ENCODE measurements at regions not wholly inside any gene's neighbourhood (a gene's known extent, or its start where the extent isn't known, plus 50 kb on each side); places are given as distances from the start of the nearest gene placed in this dataset.

DNA sequence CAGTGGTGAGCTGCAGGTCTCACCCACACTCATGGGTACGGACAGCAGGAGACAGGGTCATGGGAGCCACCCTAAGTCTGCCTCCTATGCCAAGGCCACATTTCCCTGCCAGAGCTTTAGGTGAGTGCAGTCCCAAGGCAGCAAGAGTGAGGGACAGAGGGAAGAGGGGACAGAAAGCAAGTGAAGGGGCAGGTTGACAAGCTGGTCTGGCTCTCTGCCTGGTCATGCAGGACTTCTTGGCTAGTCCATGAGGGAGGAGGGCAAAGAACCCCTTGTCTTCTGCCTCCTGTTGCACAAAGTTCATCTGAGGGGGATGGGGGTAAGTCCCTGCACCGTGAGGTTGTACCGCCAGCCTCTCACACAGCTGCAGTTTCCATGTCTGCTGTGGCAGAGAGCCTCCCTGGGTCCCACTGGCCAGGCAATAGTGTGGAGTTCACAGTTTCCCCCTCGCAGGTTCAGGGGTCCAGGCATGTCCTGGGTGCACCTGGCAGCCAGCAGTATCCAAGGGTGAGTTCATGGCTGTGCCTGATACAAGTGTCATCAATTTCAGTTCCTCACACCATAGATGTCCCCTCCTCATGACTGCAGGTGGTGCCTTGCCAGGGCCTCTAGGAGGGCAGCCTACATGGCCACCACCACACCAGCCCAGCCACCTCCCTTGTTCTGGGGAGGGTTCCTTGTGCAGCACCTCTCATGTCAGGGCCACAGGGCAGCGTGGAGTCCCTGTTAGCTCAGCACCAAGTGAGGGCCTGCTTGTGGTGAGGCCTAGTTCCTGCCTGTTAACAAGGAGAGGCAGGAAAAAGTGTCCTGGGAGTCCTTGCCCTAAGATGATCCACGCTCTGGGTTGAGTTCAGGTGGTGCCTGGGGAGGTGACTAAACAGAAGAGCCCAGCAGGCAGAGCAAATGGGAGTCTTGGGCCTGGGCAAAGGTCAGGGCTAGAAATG is 72.5 kb downstream of the ADRA2C start:
- H3K9me3 Mint-ChIP-seq = no peaks in the 10 kb centered on the region
- H3K4me3 Mint-ChIP-seq = no peak overlapping the region
- peaks cover 22% of the 10 kb centered on the region for H3K27me3 Mint-ChIP-seq
- H3K36me3 Mint-ChIP-seq = no peaks in the 10 kb centered on the region
- no peak overlapping the region for H3K27ac Mint-ChIP-seq
- no peaks in the 10 kb centered on the region for H3K4me1 Mint-ChIP-seq

DNA sequence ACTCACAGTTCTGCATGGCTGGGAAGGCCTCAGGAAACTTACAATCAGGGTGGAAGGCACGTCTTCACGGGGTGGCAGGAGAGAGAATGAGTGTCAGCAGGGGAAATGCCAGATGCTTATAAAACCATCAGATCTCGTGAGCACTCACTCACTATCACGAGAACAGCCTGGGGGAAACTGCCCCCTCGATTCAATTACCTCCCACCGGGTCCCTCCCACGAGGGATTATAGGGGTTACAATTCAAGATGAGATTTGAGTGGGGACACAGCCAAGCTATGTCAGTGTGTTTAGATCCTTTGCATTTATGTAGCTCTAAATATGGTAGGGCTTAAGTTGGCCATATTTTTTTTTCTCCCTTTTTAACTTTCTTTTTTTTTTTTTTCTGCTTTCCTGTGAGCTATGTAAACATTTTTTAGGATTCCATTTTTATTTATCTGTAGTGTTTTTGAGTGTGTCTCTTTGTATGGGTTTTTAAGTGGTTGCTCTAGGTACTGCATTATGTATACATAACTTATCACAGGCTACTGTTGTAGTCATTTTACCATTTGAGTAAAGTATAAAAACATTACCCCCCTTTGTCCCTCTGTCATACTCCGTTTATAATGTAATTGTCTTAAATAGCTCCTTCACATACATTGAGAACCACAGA is 79.0 kb downstream of the ADRA2C start:
- Mint-ChIP-seq H3K27ac (no peak overlapping the region), H3K36me3 (no peaks in the 10 kb centered on the region), H3K4me3 (no peak overlapping the region), H3K9me3 (no peaks in the 10 kb centered on the region), H3K4me1 (no peaks in the 10 kb centered on the region), H3K27me3 (peaks cover 6% of the 10 kb centered on the region)

DNA sequence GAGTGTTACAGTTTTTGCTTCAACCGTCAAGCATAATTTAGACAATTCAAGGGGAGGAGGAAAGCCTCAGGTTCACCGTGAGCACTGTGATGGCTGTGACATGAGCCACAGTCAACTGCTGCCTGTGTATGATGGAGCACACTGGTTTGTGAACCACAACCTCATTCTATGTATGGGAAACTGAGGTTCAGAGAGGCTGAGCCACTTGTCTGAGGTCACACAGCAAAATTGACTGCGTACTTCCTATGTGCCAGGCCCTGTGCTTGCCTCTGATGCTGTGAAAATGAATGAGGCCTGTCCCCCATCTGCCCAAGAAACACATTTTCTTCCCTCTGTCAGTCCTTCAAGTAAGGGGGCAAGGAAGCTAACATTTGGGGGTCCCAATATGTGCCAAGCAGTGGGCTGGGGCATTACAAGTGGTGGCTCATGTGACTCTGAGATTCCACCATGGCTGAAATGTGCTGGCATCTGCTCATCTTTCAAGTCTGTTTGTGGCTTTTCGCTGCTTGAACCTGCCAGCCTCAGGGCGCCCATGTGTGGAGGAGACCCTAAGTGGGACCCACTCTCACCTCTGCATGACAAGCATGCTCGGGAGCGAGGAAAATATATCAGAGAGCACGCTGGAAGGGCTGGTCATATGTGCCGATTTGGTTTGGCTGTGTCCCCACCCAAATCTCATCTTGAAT is 79.7 kb downstream of the ADRA2C start:
- no peaks in the 10 kb centered on the region for H3K9me3 Mint-ChIP-seq
- H3K4me3 Mint-ChIP-seq = no peak overlapping the region
- H3K4me1 Mint-ChIP-seq = no peaks in the 10 kb centered on the region
- H3K36me3 Mint-ChIP-seq = peaks cover 2% of the 10 kb centered on the region
- peaks cover 6% of the 10 kb centered on the region for H3K27me3 Mint-ChIP-seq
- no peak overlapping the region for H3K27ac Mint-ChIP-seq

DNA sequence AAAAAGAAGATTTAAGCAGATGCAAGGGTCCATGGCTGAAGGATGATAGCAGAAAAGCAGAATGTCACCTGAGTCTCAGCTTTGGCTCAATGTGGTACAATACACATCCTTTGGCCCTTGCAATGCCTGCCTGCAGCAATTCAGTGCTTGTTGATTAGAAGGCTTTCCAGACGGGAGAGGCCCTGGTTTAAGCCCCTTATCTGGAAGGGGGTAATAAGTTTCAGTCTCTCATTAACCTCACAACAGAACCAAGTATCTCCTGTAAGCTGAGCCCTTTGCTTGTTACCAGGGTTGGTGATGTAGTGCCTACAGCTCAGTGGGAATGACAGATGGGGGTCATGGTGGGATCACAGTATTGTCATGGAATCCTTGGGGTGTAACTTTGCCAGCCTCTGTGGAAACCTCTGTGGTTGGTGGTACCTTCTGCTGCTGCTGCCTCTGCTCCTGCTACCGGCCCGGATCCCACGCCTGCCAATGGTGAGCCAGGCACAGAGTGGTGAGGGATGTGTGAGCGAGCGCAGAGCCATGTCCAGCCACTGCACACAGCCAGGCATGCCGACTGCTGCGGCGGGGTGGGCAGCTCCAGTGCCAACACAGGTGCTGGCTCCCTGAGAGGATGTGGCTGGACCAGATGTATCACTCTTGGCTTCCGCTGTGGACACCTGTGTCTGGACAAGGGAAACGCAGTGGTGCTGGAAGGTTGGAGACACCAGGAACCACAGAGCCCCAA is 81.2 kb downstream of the ADRA2C start:
- H3K36me3 Mint-ChIP-seq = peaks cover 2% of the 10 kb centered on the region
- no peak overlapping the region for H3K4me3 Mint-ChIP-seq
- peaks cover 5% of the 10 kb centered on the region for H3K27me3 Mint-ChIP-seq
- H3K9me3 Mint-ChIP-seq = no peaks in the 10 kb centered on the region
- no peaks in the 10 kb centered on the region for H3K4me1 Mint-ChIP-seq
- H3K27ac Mint-ChIP-seq = no peak overlapping the region

DNA sequence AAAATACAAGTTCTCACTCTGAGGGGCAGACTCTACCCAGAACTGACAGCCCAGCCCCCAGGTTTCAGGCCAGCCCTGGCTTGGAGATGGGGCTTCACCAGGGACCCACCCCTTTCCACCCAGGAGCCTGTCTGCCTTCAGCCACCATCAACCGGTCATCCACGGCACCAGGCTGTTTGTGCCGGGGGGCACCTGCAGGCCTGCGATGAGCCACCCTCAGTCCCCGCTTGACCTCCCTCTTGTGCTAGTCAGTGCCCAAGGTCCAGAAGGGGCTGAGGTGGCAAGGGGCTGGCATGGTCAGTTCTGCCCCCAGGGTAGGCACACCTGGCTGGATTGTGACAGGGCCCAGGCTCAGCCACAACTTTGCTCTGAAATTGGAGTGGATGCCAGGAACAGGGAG is 82.1 kb downstream of the ADRA2C start:
- Mint-ChIP-seq H3K27me3 (peaks cover 5% of the 10 kb centered on the region), H3K27ac (no peak overlapping the region), H3K36me3 (peaks cover 2% of the 10 kb centered on the region), H3K4me3 (no peak overlapping the region), H3K9me3 (no peaks in the 10 kb centered on the region), H3K4me1 (no peaks in the 10 kb centered on the region)

DNA sequence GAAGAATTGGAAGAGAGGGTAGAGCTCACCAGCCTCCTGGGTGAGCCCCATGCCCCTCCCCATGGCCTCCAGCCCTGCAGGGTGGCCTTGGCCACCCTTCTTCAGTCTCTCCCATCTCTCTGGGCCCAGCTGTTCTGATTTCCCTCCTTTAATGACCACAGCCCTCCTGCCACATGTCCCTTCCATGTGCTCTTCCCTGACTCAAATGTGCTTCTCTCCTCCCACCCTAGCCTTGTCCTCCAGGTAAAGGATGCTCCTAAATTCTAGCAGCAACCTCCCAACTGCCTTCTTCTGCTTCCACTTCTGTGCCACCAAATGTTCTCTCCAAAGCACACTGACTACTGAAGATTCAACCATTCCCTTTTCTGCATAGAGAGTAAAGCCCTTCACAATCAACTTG is 83.0 kb downstream of the ADRA2C start:
- H3K4me1 Mint-ChIP-seq = no peaks in the 10 kb centered on the region
- H3K36me3 Mint-ChIP-seq = peaks cover 2% of the 10 kb centered on the region
- peaks cover 10% of the 10 kb centered on the region for H3K27me3 Mint-ChIP-seq
- H3K9me3 Mint-ChIP-seq = no peaks in the 10 kb centered on the region
- no peak overlapping the region for H3K27ac Mint-ChIP-seq
- no peak overlapping the region for H3K4me3 Mint-ChIP-seq

DNA sequence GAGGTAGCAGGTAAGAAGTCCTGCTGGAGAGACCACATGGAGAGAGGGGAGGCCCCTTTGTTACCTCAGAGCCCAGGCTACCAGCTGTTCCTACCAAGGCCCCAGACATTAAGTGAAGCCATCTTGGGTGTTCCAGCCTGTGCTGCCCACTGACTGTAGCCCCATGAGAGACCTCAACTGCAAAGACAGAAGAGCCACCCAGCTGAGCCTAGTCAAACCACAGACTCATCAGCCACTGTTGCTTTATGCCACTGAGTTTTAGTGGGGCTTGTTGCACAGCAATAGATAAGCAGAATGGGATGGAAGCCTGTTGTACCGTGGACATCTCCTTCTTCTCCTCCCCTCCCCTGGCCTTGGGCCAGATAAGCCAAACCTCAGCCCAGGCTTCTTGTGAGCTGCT is 83.9 kb downstream of the ADRA2C start:
- no peak overlapping the region for H3K4me3 Mint-ChIP-seq
- peaks cover 2% of the 10 kb centered on the region for H3K36me3 Mint-ChIP-seq
- H3K4me1 Mint-ChIP-seq = no peaks in the 10 kb centered on the region
- H3K9me3 Mint-ChIP-seq = no peaks in the 10 kb centered on the region
- H3K27ac Mint-ChIP-seq = no peak overlapping the region
- peaks cover 13% of the 10 kb centered on the region for H3K27me3 Mint-ChIP-seq

DNA sequence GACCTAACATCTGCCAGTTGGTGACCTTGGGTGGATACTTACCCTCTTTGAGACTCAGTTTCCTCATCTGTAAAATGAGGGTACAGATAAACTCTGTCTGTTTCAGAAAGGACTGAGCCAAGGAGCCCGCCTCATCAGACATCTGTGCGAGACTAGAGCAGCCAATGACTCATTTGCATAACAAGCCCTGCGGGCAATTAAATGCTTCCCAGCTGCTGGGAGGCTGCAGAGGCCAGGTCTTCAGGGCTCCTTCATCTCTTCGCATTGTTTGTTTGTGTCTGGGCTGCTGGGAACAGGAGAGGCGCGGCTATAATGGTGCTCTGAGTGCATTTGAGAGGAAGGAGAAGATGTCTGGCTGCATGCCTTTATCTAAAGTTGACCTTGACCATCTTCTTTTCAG is 85.0 kb downstream of the ADRA2C start:
- Mint-ChIP-seq H3K4me1 (no peaks in the 10 kb centered on the region), H3K9me3 (no peaks in the 10 kb centered on the region), H3K4me3 (no peak overlapping the region), H3K27me3 (peaks cover 17% of the 10 kb centered on the region), H3K36me3 (peaks cover 2% of the 10 kb centered on the region), H3K27ac (no peak overlapping the region)

DNA sequence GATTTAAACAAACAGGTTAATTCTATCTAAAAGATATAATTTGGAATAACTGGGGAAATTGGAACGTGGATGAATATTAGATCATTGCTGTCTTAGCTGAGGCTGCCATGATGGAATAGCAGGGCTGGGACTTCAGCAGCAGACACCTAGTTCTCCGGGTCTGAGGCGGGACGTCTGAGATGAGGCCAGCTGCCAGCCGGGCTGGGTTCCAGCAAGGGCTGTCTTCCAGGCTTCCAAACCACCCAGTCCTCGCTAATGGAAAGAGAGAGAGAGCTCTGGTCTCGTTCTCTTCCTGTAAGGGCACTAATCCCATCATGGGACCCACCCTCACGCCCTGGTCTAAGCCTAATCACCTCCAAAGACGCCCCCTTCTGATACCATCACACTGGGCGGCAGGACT is 85.7 kb downstream of the ADRA2C start:
- no peaks in the 10 kb centered on the region for H3K9me3 Mint-ChIP-seq
- no peak overlapping the region for H3K4me3 Mint-ChIP-seq
- peaks cover 17% of the 10 kb centered on the region for H3K27me3 Mint-ChIP-seq
- no peak overlapping the region for H3K27ac Mint-ChIP-seq
- H3K36me3 Mint-ChIP-seq = peaks cover 2% of the 10 kb centered on the region
- no peaks in the 10 kb centered on the region for H3K4me1 Mint-ChIP-seq

DNA sequence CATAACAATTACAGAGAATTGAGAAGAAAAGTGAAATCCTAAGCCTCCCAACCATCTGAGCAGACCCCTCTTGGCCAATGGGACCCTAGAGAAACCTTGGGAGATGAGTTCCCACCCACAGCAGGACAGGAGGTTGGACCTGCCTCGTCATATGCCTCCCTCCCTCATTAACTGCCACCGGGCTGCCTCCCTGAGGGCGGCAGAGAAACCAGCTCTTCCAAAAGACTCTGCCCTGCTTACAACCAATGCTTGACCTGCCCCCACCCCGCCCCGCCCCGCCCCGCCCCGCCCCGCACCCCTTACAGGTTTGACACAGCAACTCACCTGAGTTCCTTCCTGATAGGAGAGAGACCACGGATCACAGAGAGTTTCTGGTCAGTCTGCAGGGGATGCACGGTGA is 86.1 kb downstream of the ADRA2C start:
- Mint-ChIP-seq H3K4me3 (no peak overlapping the region), H3K27me3 (peaks cover 17% of the 10 kb centered on the region), H3K36me3 (peaks cover 2% of the 10 kb centered on the region), H3K9me3 (no peaks in the 10 kb centered on the region), H3K4me1 (no peaks in the 10 kb centered on the region), H3K27ac (no peak overlapping the region)

DNA sequence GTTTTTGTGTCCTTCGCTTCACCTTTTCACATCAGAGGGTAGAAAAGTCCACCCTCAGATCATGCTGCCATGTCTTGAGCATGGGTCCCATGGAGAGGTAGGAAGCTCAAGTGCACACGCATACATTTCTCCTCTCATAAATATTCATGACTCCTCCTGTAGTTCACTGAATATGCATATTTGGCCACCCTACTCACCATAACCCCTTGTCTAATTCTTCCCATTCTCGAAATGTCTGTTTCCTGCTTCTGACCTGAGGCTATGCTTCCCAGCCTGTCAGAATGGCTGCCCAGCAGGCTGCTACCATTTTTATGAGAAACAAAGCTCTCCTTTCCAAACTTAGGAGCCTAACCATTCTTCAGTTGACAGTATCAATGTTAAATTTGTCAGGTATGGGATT is 86.5 kb downstream of the ADRA2C start:
- Mint-ChIP-seq H3K27me3 (peaks cover 17% of the 10 kb centered on the region), H3K36me3 (peaks cover 2% of the 10 kb centered on the region), H3K27ac (no peak overlapping the region)

DNA sequence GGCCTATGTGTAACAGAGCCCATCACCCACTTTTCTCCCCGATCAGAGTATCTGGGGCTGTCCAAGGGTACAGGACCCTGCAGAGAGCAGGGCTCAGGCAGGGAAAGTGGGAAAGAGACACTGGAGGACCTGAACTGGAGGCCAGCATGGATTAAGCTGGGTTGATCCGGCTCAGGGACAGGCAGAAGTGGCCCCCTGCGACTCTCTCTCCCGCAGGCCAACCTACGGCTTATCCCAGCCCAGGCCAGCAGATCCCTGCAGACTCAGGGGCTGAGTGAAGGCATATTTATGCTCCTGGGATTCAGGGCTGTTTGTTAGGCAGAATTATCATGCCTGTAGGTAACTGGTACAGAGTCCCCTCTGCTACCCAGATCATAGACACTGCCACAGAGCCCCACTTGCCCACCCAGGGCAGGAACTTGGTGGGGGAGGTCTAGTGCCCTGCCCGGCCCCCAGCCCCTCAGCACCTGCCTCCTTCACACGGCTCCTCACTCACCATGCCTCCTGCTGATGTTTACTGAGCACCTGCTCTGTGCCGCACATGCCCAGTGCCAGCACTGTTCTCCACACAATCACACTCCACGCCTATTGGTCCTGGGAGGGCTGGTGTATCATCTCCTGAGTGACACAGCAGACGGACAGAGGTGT is 87.3 kb downstream of the ADRA2C start:
- no peak overlapping the region for H3K27ac Mint-ChIP-seq
- H3K4me3 Mint-ChIP-seq = no peak overlapping the region
- no peaks in the 10 kb centered on the region for H3K4me1 Mint-ChIP-seq
- H3K27me3 Mint-ChIP-seq = peaks cover 13% of the 10 kb centered on the region
- peaks cover 2% of the 10 kb centered on the region for H3K36me3 Mint-ChIP-seq
- H3K9me3 Mint-ChIP-seq = no peaks in the 10 kb centered on the region

More for the DNA sequence above, 86.5 kb downstream of the ADRA2C start:
- H3K4me3 Mint-ChIP-seq = no peak overlapping the region
- no peaks in the 10 kb centered on the region for H3K4me1 Mint-ChIP-seq
- no peaks in the 10 kb centered on the region for H3K9me3 Mint-ChIP-seq

DNA sequence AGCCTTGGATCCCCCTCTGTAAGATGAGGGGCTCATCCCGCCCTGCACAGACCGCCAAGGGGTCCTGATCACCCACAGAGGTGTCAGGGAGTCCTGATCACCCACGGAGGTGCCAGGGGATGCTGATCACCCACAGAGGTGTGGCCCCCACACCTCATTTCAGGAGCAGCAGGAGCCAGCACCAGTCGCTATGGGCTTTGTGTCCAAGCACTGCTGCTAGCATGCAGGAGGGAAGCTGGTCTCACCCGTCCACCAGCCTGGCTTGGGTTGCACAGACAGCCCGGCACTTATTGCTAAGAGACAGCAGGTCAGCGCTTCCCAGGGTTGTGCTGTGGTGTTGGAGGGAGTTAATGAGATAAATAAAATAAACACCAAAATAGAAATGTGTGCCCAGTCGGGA is 88.5 kb downstream of the ADRA2C start:
- H3K36me3 Mint-ChIP-seq = peaks cover 2% of the 10 kb centered on the region
- H3K9me3 Mint-ChIP-seq = no peaks in the 10 kb centered on the region
- H3K4me1 Mint-ChIP-seq = no peaks in the 10 kb centered on the region
- no peak overlapping the region for H3K4me3 Mint-ChIP-seq
- H3K27ac Mint-ChIP-seq = no peak overlapping the region
- peaks cover 13% of the 10 kb centered on the region for H3K27me3 Mint-ChIP-seq

DNA sequence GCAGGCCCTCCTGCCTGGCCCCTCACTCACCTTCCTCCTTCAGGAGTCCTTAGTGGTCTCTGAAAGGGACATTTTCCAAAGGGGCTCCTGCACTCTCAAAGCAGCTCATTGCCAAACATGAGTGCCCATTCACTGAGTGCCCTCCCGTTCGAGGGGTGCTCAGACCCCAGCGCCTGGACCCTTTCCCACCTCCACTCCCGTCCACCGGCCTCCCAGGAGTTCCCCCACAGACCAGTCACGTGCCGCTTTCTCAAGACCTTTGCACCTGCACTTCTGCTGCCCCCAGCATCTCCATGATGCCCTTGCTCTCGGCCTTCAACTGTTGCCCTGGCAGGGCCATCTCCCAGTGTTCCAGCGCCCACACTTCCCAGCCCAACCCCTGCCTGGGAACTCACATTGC is 89.5 kb downstream of the ADRA2C start:
- Mint-ChIP-seq H3K4me1 (no peaks in the 10 kb centered on the region), H3K36me3 (peaks cover under 1% of the 10 kb centered on the region), H3K27ac (no peak overlapping the region), H3K4me3 (no peak overlapping the region), H3K27me3 (peaks cover 13% of the 10 kb centered on the region), H3K9me3 (no peaks in the 10 kb centered on the region)

DNA sequence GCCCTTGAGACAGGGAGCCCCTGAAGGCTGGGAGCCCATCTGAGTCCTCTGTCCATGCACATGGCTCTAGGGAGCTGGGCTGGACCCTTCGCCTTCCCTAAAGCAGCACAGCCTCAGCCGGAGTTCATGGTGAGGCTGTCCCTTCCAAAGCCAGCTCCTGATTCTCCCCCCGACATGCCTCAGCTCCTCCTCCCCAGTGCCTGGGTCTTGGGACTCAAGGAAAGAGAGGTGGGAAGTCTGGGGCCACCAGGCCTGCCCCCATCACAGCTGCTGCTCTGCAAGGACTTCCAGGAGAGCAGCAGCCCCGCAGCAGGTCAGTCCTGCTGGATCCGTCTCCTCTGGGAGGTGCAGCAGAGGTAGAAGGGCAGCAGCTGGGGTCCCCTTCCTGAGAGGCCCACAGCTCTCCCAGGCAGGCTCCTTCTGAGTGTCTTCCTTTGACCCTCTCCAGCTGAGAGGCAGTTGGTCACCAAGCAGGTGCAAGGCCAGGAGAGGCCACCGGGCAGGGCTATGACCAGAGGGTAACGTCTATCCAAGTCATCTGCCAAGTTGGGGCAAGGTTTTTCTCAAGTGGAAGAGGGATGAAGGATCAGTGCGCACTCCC is 90.5 kb downstream of the ADRA2C start:
- Mint-ChIP-seq H3K9me3 (no peaks in the 10 kb centered on the region), H3K4me1 (no peaks in the 10 kb centered on the region), H3K27me3 (peaks cover 11% of the 10 kb centered on the region), H3K4me3 (no peak overlapping the region), H3K27ac (no peak overlapping the region), H3K36me3 (no peaks in the 10 kb centered on the region)
